ENCODE measurements at regions not wholly inside any gene's neighbourhood (a gene's known extent, or its start where the extent isn't known, plus 50 kb on each side); places are given as distances from the start of the nearest gene placed in this dataset.

GRCh38 chr11:70900540-70900939, 351.8 kb downstream of the SHANK2 start:
- Mint-ChIP-seq H3K36me3 (ENCODE audit: low read depth) (peaks cover 40% of the 10 kb centered on the region), H3K9me3 (peaks cover 19% of the 10 kb centered on the region), H3K4me1 (peaks cover 12% of the 10 kb centered on the region), H3K27ac (no peak overlapping the region), H3K27me3 (ENCODE audit: insufficient read depth, low read depth, poor library complexity) (peaks cover 5% of the 10 kb centered on the region), H3K4me3 (no peak overlapping the region)
- H3K4me3 ChIP-seq, result no peak overlapping the region
- no peaks in the 10 kb centered on the region for H3K27me3 ChIP-seq (ENCODE audit: insufficient read depth)
- ATAC-seq (no peak), DNase-seq (ENCODE audit: low spot score) (no peak)
- H3F3A ChIP-seq (replicated peaks; ENCODE audit: low read depth), result no peaks in the 10 kb centered on the region
- no peaks in the 10 kb centered on the region for H3K36me3 ChIP-seq (ENCODE audit: insufficient read depth)
- H3K9me2 ChIP-seq (ENCODE audit: insufficient read depth), result no peaks in the 10 kb centered on the region; the same call in 1 of the 2 replicates
- TF ChIP-seq CREB1 (CRISPR knock-in tag; IDR thresholded peaks at IDR 0.05; ENCODE audit: low read depth) (no peak), ZNF462 (CRISPR knock-in tag; IDR thresholded peaks at IDR 0.05) (no peak), STAT1 (IDR thresholded peaks at IDR 0.05; ENCODE audit: unreplicated experiment) (no peak), REST (IDR thresholded peaks at IDR 0.05; ENCODE audit: unreplicated experiment) (no peak), EZH2 (IDR thresholded peaks at IDR 0.05; ENCODE audit: low read depth, unreplicated experiment) (no peak), NANOG (IDR thresholded peaks at IDR 0.05; ENCODE audit: borderline replicate concordance) (no peak), CTCF (conservative IDR thresholded peaks at IDR 0.05; ENCODE audit: low read depth in 2 of 2) (no peak)
- no peaks in the 10 kb centered on the region for H3K79me2 ChIP-seq (replicated peaks; ENCODE audit: insufficient read depth)
- H2AFZ ChIP-seq, result no peak overlapping the region
- H3K4me1 ChIP-seq (ENCODE audit: insufficient read depth), result no peaks in the 10 kb centered on the region
- no peaks in the 10 kb centered on the region for H4K20me1 ChIP-seq (replicated peaks; ENCODE audit: insufficient read depth)
- H3K4me2 ChIP-seq, result no peak overlapping the region
- H3K27ac ChIP-seq (ENCODE audit: low read depth), result no peak overlapping the region

Measured in GM23338 (cell line).